ENCODE measurements at regions not wholly inside any gene's neighbourhood (a gene's known extent, or its start where the extent isn't known, plus 50 kb on each side); places are given as distances from the start of the nearest gene placed in this dataset.

DNA sequence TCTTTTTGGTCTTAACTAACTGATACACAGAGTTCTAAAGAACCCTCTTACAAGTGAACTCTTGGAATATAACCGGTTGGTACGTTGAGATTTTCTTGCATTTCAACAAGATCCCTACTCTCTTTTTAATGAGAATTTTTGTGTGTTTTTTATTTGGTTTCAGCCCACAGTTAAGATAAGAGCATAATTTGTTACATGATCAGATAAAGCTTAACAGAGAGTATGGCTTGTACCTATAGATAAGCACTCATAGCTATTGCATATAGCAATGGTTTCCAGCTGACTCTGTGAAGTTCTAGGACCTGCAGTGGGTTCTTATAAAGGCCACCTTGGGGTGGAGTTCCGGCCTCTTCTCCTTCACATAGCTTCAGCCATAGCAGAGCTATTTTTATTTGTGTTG lies 143.3 kb downstream of the SNX10 start (continued):
- TF ChIP-seq, protein P1, sequence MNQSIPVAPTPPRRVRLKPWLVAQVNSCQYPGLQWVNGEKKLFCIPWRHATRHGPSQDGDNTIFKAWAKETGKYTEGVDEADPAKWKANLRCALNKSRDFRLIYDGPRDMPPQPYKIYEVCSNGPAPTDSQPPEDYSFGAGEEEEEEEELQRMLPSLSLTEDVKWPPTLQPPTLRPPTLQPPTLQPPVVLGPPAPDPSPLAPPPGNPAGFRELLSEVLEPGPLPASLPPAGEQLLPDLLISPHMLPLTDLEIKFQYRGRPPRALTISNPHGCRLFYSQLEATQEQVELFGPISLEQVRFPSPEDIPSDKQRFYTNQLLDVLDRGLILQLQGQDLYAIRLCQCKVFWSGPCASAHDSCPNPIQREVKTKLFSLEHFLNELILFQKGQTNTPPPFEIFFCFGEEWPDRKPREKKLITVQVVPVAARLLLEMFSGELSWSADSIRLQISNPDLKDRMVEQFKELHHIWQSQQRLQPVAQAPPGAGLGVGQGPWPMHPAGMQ (IDR thresholded peaks at IDR 0.05; ENCODE audit: borderline replicate concordance) = no peak
- TF ChIP-seq MYC (IDR thresholded peaks at IDR 0.05; ENCODE audit: insufficient read depth, insufficient read length, insufficient replicate concordance, low read length, severe bottlenecking) (no peak), MEF2B (IDR thresholded peaks at IDR 0.05; ENCODE audit: partially characterized antibody, poor library complexity, severe bottlenecking) (no peak), SMARCA5 (IDR thresholded peaks at IDR 0.05) (no peak)

DNA sequence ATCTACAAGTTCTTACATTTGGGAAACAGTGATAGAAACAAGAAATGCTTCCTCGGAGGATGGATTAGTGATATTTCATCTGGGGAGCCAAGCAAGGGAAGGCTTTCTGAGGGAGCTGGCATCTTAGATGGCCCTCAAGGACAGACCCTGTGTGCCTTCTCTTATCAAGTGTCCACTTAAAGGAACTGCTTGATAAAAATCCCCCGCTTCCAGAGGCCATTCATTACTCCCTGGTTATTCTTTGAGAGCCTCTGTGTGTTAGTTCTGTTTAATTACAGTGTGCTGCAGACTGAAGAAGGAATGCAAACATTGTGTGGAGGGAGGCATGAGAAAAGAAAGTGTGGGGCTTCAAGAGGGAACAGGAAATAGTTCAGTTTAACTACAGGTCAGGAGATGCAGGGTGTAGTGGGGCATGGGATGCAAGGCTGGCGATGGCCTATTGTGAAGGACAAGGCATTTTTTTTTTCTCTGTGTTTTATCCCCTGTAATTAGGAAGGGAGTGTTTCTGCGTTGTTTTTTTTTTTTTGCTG lies 145.4 kb downstream of the SNX10 start:
- WGBS (ENCODE audit: insufficient coverage, insufficient replicate concordance, low lambda C conversion rate, missing lambda C conversion rate) = 45% methylated on average over 4 of the region's 4 CpGs
- Histone ChIP-seq H2AFZ (ENCODE audit: control insufficient read depth, low read depth, low read length) (no peak overlapping the region), H3K27ac (ENCODE audit: control insufficient read depth, insufficient read depth) (no peak overlapping the region), H3K9ac (ENCODE audit: control insufficient read depth, insufficient read depth, low read length) (no peak overlapping the region), H3K9me3 (replicated peaks; ENCODE audit: control insufficient read depth, insufficient read depth, low read length) (no peaks in the 10 kb centered on the region; the same call in 2 of the 3 replicates), H3K27me3 (replicated peaks in 1 of 2; ENCODE audit: control insufficient read depth in 2 of 2, insufficient read depth in 2 of 2, low read length in 1 of 2) (peaks cover 0 to 3% of the 10 kb centered on the region in 2 experiments; a peak in 1 of 4 replicates), H3K4me3 (no peak overlapping the region), H4K20me1 (ENCODE audit: control insufficient read depth, insufficient read depth) (no peaks in the 10 kb centered on the region), H3K4me1 (ENCODE audit: control insufficient read depth, insufficient read depth, low read length) (no peaks in the 10 kb centered on the region), H3K4me2 (ENCODE audit: control insufficient read depth, insufficient read depth) (no peak overlapping the region), H3K36me3 (ENCODE audit: control insufficient read depth in 2 of 2, insufficient read depth in 2 of 2, low read length in 1 of 2) (no peaks in the 10 kb centered on the region), H3K79me2 (ENCODE audit: control insufficient read depth, insufficient read depth, low read length) (no peaks in the 10 kb centered on the region)
- SMC1A ChIA-PET (ENCODE audit: uncharacterized antibody, unreplicated experiment) = interaction anchor here (0.7 to 1.6 kb wide), 3 partner anchors 11 to 413 kb away, joined by 3 read pairs; no protein-coding TSS in a partner anchor
- in situ Hi-C loops (cut with MboI) = no loop called here
- CTCF ChIA-PET = interaction anchor here (1.0 kb wide), 1 partner anchor 25 kb away, joined by 3 read pairs; no protein-coding TSS in a partner anchor
- RAD21 ChIA-PET (ENCODE audit: unreplicated experiment) = no interaction called here
- no peak for ATAC-seq
- intact Hi-C loops (cut with micrococcal nuclease; ENCODE audit: unreplicated experiment) = no loop called here
- BruUV-seq (replicated peaks) = no TSS peak
- DNase-seq (ENCODE audit: low read depth, low spot score) = no peak
- POLR2A ChIA-PET = no interaction called here
- no peak for FAIRE-seq
- TF ChIP-seq SIX5 (IDR thresholded peaks at IDR 0.05; ENCODE audit: low read depth, low read length, severe bottlenecking) = no peak
- TF ChIP-seq, protein P2, sequence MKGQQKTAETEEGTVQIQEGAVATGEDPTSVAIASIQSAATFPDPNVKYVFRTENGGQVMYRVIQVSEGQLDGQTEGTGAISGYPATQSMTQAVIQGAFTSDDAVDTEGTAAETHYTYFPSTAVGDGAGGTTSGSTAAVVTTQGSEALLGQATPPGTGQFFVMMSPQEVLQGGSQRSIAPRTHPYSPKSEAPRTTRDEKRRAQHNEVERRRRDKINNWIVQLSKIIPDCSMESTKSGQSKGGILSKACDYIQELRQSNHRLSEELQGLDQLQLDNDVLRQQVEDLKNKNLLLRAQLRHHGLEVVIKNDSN (IDR thresholded peaks at IDR 0.05; ENCODE audit: borderline replicate concordance, extremely low read length, insufficient read depth, low read depth, low read length) = no peak
- TF ChIP-seq, protein P3, sequence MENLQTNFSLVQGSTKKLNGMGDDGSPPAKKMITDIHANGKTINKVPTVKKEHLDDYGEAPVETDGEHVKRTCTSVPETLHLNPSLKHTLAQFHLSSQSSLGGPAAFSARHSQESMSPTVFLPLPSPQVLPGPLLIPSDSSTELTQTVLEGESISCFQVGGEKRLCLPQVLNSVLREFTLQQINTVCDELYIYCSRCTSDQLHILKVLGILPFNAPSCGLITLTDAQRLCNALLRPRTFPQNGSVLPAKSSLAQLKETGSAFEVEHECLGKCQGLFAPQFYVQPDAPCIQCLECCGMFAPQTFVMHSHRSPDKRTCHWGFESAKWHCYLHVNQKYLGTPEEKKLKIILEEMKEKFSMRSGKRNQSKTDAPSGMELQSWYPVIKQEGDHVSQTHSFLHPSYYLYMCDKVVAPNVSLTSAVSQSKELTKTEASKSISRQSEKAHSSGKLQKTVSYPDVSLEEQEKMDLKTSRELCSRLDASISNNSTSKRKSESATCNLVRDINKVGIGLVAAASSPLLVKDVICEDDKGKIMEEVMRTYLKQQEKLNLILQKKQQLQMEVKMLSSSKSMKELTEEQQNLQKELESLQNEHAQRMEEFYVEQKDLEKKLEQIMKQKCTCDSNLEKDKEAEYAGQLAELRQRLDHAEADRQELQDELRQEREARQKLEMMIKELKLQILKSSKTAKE (IDR thresholded peaks at IDR 0.05; ENCODE audit: low read depth, poor library complexity, severe bottlenecking) = no peak
- no peak for TF ChIP-seq ZNF207 (IDR thresholded peaks at IDR 0.05; ENCODE audit: borderline replicate concordance)
- TF ChIP-seq ZNF274 (IDR thresholded peaks at IDR 0.05; ENCODE audit: insufficient read depth, insufficient read length) = no peak
- TF ChIP-seq CHD1 (IDR thresholded peaks at IDR 0.05; ENCODE audit: low read depth, low read length) = no peak
- TF ChIP-seq JUNB (IDR thresholded peaks at IDR 0.05) = no peak
- TF ChIP-seq, protein P4, sequence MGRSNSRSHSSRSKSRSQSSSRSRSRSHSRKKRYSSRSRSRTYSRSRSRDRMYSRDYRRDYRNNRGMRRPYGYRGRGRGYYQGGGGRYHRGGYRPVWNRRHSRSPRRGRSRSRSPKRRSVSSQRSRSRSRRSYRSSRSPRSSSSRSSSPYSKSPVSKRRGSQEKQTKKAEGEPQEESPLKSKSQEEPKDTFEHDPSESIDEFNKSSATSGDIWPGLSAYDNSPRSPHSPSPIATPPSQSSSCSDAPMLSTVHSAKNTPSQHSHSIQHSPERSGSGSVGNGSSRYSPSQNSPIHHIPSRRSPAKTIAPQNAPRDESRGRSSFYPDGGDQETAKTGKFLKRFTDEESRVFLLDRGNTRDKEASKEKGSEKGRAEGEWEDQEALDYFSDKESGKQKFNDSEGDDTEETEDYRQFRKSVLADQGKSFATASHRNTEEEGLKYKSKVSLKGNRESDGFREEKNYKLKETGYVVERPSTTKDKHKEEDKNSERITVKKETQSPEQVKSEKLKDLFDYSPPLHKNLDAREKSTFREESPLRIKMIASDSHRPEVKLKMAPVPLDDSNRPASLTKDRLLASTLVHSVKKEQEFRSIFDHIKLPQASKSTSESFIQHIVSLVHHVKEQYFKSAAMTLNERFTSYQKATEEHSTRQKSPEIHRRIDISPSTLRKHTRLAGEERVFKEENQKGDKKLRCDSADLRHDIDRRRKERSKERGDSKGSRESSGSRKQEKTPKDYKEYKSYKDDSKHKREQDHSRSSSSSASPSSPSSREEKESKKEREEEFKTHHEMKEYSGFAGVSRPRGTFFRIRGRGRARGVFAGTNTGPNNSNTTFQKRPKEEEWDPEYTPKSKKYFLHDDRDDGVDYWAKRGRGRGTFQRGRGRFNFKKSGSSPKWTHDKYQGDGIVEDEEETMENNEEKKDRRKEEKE (IDR thresholded peaks at IDR 0.05) = no peak
- no peak for TF ChIP-seq ZBED1 (IDR thresholded peaks at IDR 0.05; ENCODE audit: borderline replicate concordance)

Measured in GM12878 (cell line).